Body of pancreas (tissue), 4 donors: ENCODE measurements at regions not wholly inside any gene's neighbourhood (a gene's known extent, or its start where the extent isn't known, plus 50 kb on each side); places are given as distances from the start of the nearest gene placed in this dataset.
A peak's percentile ranks its signal among the peaks of the same experiment; 100 is the strongest.

Source experiments
- POLR2A ChIP-seq, 3 donors: fragments of 450-650 bp; IDR thresholded peaks; one replicate each; pipeline ENCODE4 v1.6.1; 2016; ENCODE audit warnings: antibody characterized with exemption in 3 of 3, mild to moderate bottlenecking in 2 of 3
- TF ChIP-seq, protein P1 (sequence below), 7 experiments: fragments of 450-650 bp in 4 of 7; fragments of 200-600 bp in 3 of 7; sonication (generic) in 3 of 7; IDR thresholded peaks; one replicate each; pipeline ENCODE4 v1.5.1; 2016 to 2019; ENCODE audit warnings: antibody characterized with exemption in 7 of 7

DNA sequence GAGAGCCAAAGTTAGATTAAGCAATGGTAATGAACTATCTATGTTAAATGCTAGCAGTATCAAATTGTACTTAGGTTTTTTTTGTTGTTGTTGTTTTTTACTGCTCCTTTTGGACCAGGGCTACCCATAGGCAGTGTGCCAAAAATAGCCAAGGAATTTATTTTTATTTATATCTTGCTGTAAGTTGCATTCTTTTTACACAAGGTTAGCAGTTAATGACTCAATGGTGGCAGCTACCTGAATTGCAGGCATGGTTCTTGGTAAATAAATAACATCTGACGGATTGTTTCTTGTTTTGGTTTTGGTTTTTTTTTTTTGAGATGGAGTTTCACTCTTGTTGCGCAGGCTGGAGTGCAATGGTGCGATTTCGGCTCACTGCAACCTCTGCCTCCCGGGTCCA lies 194.8 kb upstream of the TSC22D1 start:
- TF ChIP-seq, protein P1, sequence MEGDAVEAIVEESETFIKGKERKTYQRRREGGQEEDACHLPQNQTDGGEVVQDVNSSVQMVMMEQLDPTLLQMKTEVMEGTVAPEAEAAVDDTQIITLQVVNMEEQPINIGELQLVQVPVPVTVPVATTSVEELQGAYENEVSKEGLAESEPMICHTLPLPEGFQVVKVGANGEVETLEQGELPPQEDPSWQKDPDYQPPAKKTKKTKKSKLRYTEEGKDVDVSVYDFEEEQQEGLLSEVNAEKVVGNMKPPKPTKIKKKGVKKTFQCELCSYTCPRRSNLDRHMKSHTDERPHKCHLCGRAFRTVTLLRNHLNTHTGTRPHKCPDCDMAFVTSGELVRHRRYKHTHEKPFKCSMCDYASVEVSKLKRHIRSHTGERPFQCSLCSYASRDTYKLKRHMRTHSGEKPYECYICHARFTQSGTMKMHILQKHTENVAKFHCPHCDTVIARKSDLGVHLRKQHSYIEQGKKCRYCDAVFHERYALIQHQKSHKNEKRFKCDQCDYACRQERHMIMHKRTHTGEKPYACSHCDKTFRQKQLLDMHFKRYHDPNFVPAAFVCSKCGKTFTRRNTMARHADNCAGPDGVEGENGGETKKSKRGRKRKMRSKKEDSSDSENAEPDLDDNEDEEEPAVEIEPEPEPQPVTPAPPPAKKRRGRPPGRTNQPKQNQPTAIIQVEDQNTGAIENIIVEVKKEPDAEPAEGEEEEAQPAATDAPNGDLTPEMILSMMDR (IDR thresholded peaks at IDR 0.05): peak in 2 of 7 experiments; percentile 16 to 20
- TF ChIP-seq POLR2A (IDR thresholded peaks at IDR 0.05): no peak
